ENCODE measurements at regions not wholly inside any gene's neighbourhood (a gene's known extent, or its start where the extent isn't known, plus 50 kb on each side); places are given as distances from the start of the nearest gene placed in this dataset.
A peak's percentile ranks its signal among the peaks of the same experiment; 100 is the strongest.
"Not testable (repeated sequence)": the region's sequence is repeated elsewhere in the genome, so short reads cannot be mapped to it uniquely, and the experiment has no call there.

- no peak for DNase-seq
Measured at GRCh38 chr2:193219413-193219812, 1024.7 kb upstream of the TMEFF2 start.

- DNase-seq = no peak
Measured at GRCh38 chr2:193201583-193201982, 1006.9 kb upstream of the TMEFF2 start.

- no peak for DNase-seq
Measured at GRCh38 chr2:193199322-193199721, 1004.6 kb upstream of the TMEFF2 start.

- no peak for DNase-seq
Measured at GRCh38 chr2:193187816-193188215, 993.1 kb upstream of the TMEFF2 start.

- not testable (repeated sequence) for DNase-seq
Measured at GRCh38 chr2:193170981-193171380, 976.2 kb upstream of the TMEFF2 start.

GRCh38 chr2:193156480-193156879, 961.7 kb upstream of the TMEFF2 start:
- no peak for DNase-seq

- DNase-seq = no peak
Measured at GRCh38 chr2:193154076-193154475, 959.3 kb upstream of the TMEFF2 start.

- DNase-seq = no peak
Measured at GRCh38 chr2:193153576-193153975, 958.8 kb upstream of the TMEFF2 start.

GRCh38 chr2:193142467-193142866, 947.7 kb upstream of the TMEFF2 start:
- not testable (repeated sequence) for DNase-seq

- no peak for DNase-seq
Measured at GRCh38 chr2:193141998-193142397, 947.3 kb upstream of the TMEFF2 start.

- not testable (repeated sequence) for DNase-seq
Measured at GRCh38 chr2:193140895-193141294, 946.2 kb upstream of the TMEFF2 start.

- no peak for DNase-seq
Measured at GRCh38 chr2:193124815-193125214, 930.1 kb upstream of the TMEFF2 start.

GRCh38 chr2:193114827-193115226, 920.1 kb upstream of the TMEFF2 start:
- no peak for DNase-seq

GRCh38 chr2:193112986-193113385, 918.3 kb upstream of the TMEFF2 start:
- no peak for DNase-seq

- DNase-seq = no peak
Measured at GRCh38 chr2:193103064-193103463, 908.3 kb upstream of the TMEFF2 start.

GRCh38 chr2:193101591-193101990, 906.9 kb upstream of the TMEFF2 start:
- DNase-seq = no peak

GRCh38 chr2:193088026-193088425, 893.3 kb upstream of the TMEFF2 start:
- no peak for DNase-seq

- no peak for DNase-seq
Measured at GRCh38 chr2:193076995-193077394, 882.3 kb upstream of the TMEFF2 start.

GRCh38 chr2:193074933-193075332, 880.2 kb upstream of the TMEFF2 start:
- DNase-seq = no peak

GRCh38 chr2:193072647-193073046, 877.9 kb upstream of the TMEFF2 start:
- no peak for DNase-seq

- DNase-seq = not testable (repeated sequence)
Measured at GRCh38 chr2:193025556-193025955, 830.8 kb upstream of the TMEFF2 start.

GRCh38 chr2:193024791-193025190, 830.1 kb upstream of the TMEFF2 start:
- DNase-seq = no peak

- DNase-seq = no peak
Measured at GRCh38 chr2:193011870-193012269, 817.1 kb upstream of the TMEFF2 start.

- DNase-seq = no peak
Measured at GRCh38 chr2:192993059-192993458, 798.3 kb upstream of the TMEFF2 start.

- DNase-seq = no peak
Measured at GRCh38 chr2:192983173-192983572, 788.4 kb upstream of the TMEFF2 start.

- peak; percentile 39 for DNase-seq
Measured at GRCh38 chr2:192978395-192978794, 783.7 kb upstream of the TMEFF2 start.
